ENCODE measurements at regions not wholly inside any gene's neighbourhood (a gene's known extent, or its start where the extent isn't known, plus 50 kb on each side); places are given as distances from the start of the nearest gene placed in this dataset.
"Not testable (repeated sequence)": the region's sequence is repeated elsewhere in the genome, so short reads cannot be mapped to it uniquely, and the experiment has no call there.

- not testable (repeated sequence) for H3K27me3 Mint-ChIP-seq (ENCODE audit: insufficient read depth); H3K4me1 Mint-ChIP-seq (ENCODE audit: low read depth); H3K27ac Mint-ChIP-seq; H3K36me3 Mint-ChIP-seq (ENCODE audit: low read depth); DNase-seq; H3K4me3 Mint-ChIP-seq
- peaks cover 58% of the 10 kb centered on the region for H3K9me3 Mint-ChIP-seq
- TF ChIP-seq CTCF (IDR thresholded peaks at IDR 0.05), result peak; percentile 20; the same call in 1 of the 2 replicates
Observed at GRCh38 chr14:106537597-106537996, 1011.2 kb downstream of the TMEM121 start.

GRCh38 chr14:106538201-106538600 lies 1011.8 kb downstream of the TMEM121 start:
- peaks cover 2% of the 10 kb centered on the region; the same call in 1 of the 2 replicates for H3K27me3 Mint-ChIP-seq (ENCODE audit: insufficient read depth)
- H3K4me3 Mint-ChIP-seq, result no peak overlapping the region
- no peak overlapping the region for H3K27ac Mint-ChIP-seq
- peaks cover 59% of the 10 kb centered on the region for H3K9me3 Mint-ChIP-seq
- no peaks in the 10 kb centered on the region for H3K4me1 Mint-ChIP-seq (ENCODE audit: low read depth)
- peaks cover 5% of the 10 kb centered on the region; the same call in 1 of the 2 replicates for H3K36me3 Mint-ChIP-seq (ENCODE audit: low read depth)
- no peak for TF ChIP-seq CTCF (IDR thresholded peaks at IDR 0.05)
- no peak for DNase-seq

- DNase-seq, result no peak
- Mint-ChIP-seq H3K27me3 (ENCODE audit: insufficient read depth) (no peaks in the 10 kb centered on the region), H3K4me3 (no peak overlapping the region), H3K27ac (no peak overlapping the region), H3K4me1 (ENCODE audit: low read depth) (no peaks in the 10 kb centered on the region), H3K9me3 (peaks cover 59% of the 10 kb centered on the region), H3K36me3 (ENCODE audit: low read depth) (no peaks in the 10 kb centered on the region)
- TF ChIP-seq CTCF (IDR thresholded peaks at IDR 0.05), result no peak
Observed at GRCh38 chr14:106547735-106548434, 1021.5 kb downstream of the TMEM121 start.

- Mint-ChIP-seq H3K27me3 (ENCODE audit: insufficient read depth) (no peaks in the 10 kb centered on the region), H3K4me1 (ENCODE audit: low read depth) (no peaks in the 10 kb centered on the region)
- no peak for TF ChIP-seq CTCF (IDR thresholded peaks at IDR 0.05)
Observed at GRCh38 chr14:106549064-106549463, 1022.7 kb downstream of the TMEM121 start.

GRCh38 chr14:106551265-106551664 lies 1024.9 kb downstream of the TMEM121 start:
- H3K4me3 Mint-ChIP-seq, result no peak overlapping the region
- peaks cover 59% of the 10 kb centered on the region for H3K9me3 Mint-ChIP-seq
- no peaks in the 10 kb centered on the region for H3K4me1 Mint-ChIP-seq (ENCODE audit: low read depth)
- no peak overlapping the region for H3K27ac Mint-ChIP-seq
- no peak for DNase-seq
- no peak for TF ChIP-seq CTCF (IDR thresholded peaks at IDR 0.05)
- H3K27me3 Mint-ChIP-seq (ENCODE audit: insufficient read depth), result no peaks in the 10 kb centered on the region
- H3K36me3 Mint-ChIP-seq (ENCODE audit: low read depth), result no peaks in the 10 kb centered on the region

More at GRCh38 chr14:106549064-106549463, 1022.7 kb downstream of the TMEM121 start:
- Mint-ChIP-seq H3K4me3 (no peak overlapping the region), H3K9me3 (peaks cover 63% of the 10 kb centered on the region), H3K27ac (no peak overlapping the region), H3K36me3 (ENCODE audit: low read depth) (no peaks in the 10 kb centered on the region)
- no peak for DNase-seq

GRCh38 chr14:106556211-106556610 lies 1029.8 kb downstream of the TMEM121 start:
- DNase-seq; H3K36me3 Mint-ChIP-seq (ENCODE audit: low read depth); H3K4me1 Mint-ChIP-seq (ENCODE audit: low read depth); H3K4me3 Mint-ChIP-seq; H3K27ac Mint-ChIP-seq; H3K27me3 Mint-ChIP-seq (ENCODE audit: insufficient read depth): not testable (repeated sequence)
- H3K9me3 Mint-ChIP-seq, result peaks cover 45% of the 10 kb centered on the region
